Stomach (tissue), 8 donors: ENCODE measurements at regions not wholly inside any gene's neighbourhood (a gene's known extent, or its start where the extent isn't known, plus 50 kb on each side); places are given as distances from the start of the nearest gene placed in this dataset.

Source experiments
- DNase-seq, 2 donors: peaks; one replicate each; pipeline versions ENCODE4 v3.0.0 to v3.0.0-alpha.2; 2013 to 2019
- H3K27ac ChIP-seq, 5 donors: fragments of 200-600 bp in 4 of 5; sonication (generic) in 4 of 5; one replicate each; pipeline ENCODE4 v1.5.1; 2013 to 2019; ENCODE audit warnings: mild to moderate bottlenecking in 1 of 5, moderate library complexity in 1 of 5
- H3K27me3 ChIP-seq, 3 donors: fragments of 200-600 bp; sonication (generic); one replicate each; pipeline ENCODE4 v1.5.1; 2017 to 2019; ENCODE audit warnings: mixed run types in 1 of 3
- H3K36me3 ChIP-seq, 4 donors: fragments of 200-600 bp; sonication (generic); 1 replicate in 3 of 4; 2 replicates in 1 of 4; pipeline ENCODE4 v1.5.1; 2016 to 2019
- H3K4me1 ChIP-seq, 4 donors: fragments of 200-600 bp; sonication (generic); one replicate each; pipeline ENCODE4 v1.5.1; 2016 to 2019
- H3K4me3 ChIP-seq, 4 donors: fragments of 200-600 bp; sonication (generic) in 3 of 4; one replicate each; pipeline ENCODE4 v1.5.1; 2016 to 2019; ENCODE audit warnings: mild to moderate bottlenecking in 1 of 4
- H3K9me3 ChIP-seq, 4 donors: fragments of 200-600 bp; sonication (generic); one replicate each; pipeline ENCODE4 v1.5.1; 2016 to 2019
- EP300 ChIP-seq: sonication (generic); formaldehyde crosslinking; IDR thresholded peaks from one replicate; pipeline ENCODE4 v1.6.1; 2017; ENCODE audit warnings: antibody characterized with exemption
- POLR2A ChIP-seq, 4 donors: fragments of 450-650 bp; IDR thresholded peaks; one replicate each; pipeline ENCODE4 v1.6.1; 2016; ENCODE audit warnings: antibody characterized with exemption in 4 of 4, control low read depth in 2 of 4, mild to moderate bottlenecking in 1 of 4, moderate library complexity in 1 of 4
- POLR2AphosphoS5 ChIP-seq, 3 donors: sonication (generic); formaldehyde crosslinking; IDR thresholded peaks; one replicate each; pipeline ENCODE4 v1.6.1; 2016; ENCODE audit warnings: antibody characterized with exemption in 3 of 3
- WGBS, 5 donors: extraction: QIAGEN DNeasy Blood & Tissue Kit in 3 of 5; methylation state at CpG; one replicate each; pipeline versions ENCODE4 v1.1.5 to v1.1.7; 2013 to 2018; 5-methylcytosine and 5-hydroxymethylcytosine counted together
- intact Hi-C: fragments of 100-400 bp; cut with DNase I; formaldehyde crosslinking; loops from one replicate; pipeline ENCODE4 v1.15.1; 2023; ENCODE audit warnings: low total_unique reads
- TF ChIP-seq, protein P1 (sequence below), 7 experiments: fragments of 450-650 bp in 4 of 7; fragments of 200-600 bp in 3 of 7; sonication (generic) in 3 of 7; IDR thresholded peaks; one replicate each; pipeline ENCODE4 v1.5.1; 2016 to 2019; ENCODE audit warnings: antibody characterized with exemption in 7 of 7, control low read depth in 2 of 7, mild to moderate bottlenecking in 1 of 7
- donor health status: healthy with polysubstance abuse.
- donor health status: Bipolar disorder and iron deficiency.
- donor health status: healthy.

DNA sequence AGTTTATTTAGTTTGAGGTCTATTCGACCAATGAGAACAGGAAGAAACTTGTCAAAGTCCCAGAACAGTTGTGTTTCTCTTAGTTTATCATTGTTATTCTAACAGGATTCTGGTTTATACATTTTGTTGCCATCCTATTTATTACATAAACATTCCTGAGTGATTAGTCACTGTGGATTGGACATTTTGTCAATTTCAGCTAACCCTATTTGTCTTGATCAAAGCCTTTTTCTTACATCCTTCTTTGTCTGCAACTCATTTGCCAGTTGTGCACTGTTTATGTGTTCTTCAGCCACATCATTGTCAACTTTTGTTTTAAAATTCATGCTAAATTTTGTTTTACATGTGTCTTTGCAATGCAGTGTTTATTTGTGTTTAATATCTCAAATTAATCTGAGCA lies 886.0 kb upstream of the SLC10A2 start:
- TF ChIP-seq EP300 = no peak
- no peak for TF ChIP-seq POLR2AphosphoS5 (IDR thresholded peaks at IDR 0.05)
- TF ChIP-seq, protein P1, sequence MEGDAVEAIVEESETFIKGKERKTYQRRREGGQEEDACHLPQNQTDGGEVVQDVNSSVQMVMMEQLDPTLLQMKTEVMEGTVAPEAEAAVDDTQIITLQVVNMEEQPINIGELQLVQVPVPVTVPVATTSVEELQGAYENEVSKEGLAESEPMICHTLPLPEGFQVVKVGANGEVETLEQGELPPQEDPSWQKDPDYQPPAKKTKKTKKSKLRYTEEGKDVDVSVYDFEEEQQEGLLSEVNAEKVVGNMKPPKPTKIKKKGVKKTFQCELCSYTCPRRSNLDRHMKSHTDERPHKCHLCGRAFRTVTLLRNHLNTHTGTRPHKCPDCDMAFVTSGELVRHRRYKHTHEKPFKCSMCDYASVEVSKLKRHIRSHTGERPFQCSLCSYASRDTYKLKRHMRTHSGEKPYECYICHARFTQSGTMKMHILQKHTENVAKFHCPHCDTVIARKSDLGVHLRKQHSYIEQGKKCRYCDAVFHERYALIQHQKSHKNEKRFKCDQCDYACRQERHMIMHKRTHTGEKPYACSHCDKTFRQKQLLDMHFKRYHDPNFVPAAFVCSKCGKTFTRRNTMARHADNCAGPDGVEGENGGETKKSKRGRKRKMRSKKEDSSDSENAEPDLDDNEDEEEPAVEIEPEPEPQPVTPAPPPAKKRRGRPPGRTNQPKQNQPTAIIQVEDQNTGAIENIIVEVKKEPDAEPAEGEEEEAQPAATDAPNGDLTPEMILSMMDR (IDR thresholded peaks at IDR 0.05) = no peak
- TF ChIP-seq POLR2A (IDR thresholded peaks at IDR 0.05) = no peak
- Histone ChIP-seq H3K4me1 (no peaks in the 10 kb centered on the region), H3K27ac (no peak overlapping the region), H3K36me3 (no peaks in the 10 kb centered on the region), H3K27me3 (no peaks in the 10 kb centered on the region), H3K4me3 (no peak overlapping the region), H3K9me3 (no peaks in the 10 kb centered on the region)
- DNase-seq = no peak
- intact Hi-C loops = no loop called here
- 46 to 71% (median 61%) methylated on average over 1 of the region's 1 CpG for WGBS, 5 donors

GRCh38 chr13:103948426-103948825 lies 882.2 kb upstream of the SLC10A2 start:
- TF ChIP-seq POLR2AphosphoS5 (IDR thresholded peaks at IDR 0.05) = no peak
- no peak for TF ChIP-seq EP300
- TF ChIP-seq, protein P1 (IDR thresholded peaks at IDR 0.05) = no peak
- no peak for TF ChIP-seq POLR2A (IDR thresholded peaks at IDR 0.05)
- no peaks in the 10 kb centered on the region for H3K27me3 ChIP-seq
- no peaks in the 10 kb centered on the region for H3K4me1 ChIP-seq
- H3K36me3 ChIP-seq = no peaks in the 10 kb centered on the region
- H3K27ac ChIP-seq = no peak overlapping the region
- no peak for DNase-seq
- intact Hi-C loops = no loop called here
- H3K9me3 ChIP-seq = no peaks in the 10 kb centered on the region
- WGBS, 5 donors = 52 to 70% (median 63%) methylated on average over 6 of the region's 6 CpGs
- no peak overlapping the region for H3K4me3 ChIP-seq

DNA sequence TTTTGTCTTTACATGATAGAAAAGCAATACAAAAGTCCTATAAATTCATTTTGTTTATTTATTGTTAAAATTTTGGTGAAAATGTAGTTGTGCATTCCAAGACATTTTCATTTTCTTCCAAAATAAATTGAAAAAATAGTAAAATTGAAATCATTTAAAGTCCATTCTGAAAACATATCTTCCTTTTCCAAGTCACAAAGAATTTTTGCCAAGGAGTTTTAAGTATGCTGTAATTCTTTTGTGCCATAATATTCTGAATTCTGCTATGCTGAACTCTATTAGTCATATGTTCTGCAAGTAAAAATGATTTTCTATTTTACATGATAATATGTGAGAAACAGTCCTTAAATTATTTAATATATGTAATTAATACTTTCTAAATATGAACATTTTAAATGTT lies 879.6 kb upstream of the SLC10A2 start:
- H3K9me3 ChIP-seq = no peaks in the 10 kb centered on the region
- H3K4me3 ChIP-seq = no peak overlapping the region
- no peaks in the 10 kb centered on the region for H3K27me3 ChIP-seq
- intact Hi-C loops = no loop called here
- no peak for DNase-seq
- no peaks in the 10 kb centered on the region for H3K4me1 ChIP-seq
- TF ChIP-seq, protein P1 (IDR thresholded peaks at IDR 0.05) = no peak
- no peak overlapping the region for H3K27ac ChIP-seq
- no peaks in the 10 kb centered on the region for H3K36me3 ChIP-seq

DNA sequence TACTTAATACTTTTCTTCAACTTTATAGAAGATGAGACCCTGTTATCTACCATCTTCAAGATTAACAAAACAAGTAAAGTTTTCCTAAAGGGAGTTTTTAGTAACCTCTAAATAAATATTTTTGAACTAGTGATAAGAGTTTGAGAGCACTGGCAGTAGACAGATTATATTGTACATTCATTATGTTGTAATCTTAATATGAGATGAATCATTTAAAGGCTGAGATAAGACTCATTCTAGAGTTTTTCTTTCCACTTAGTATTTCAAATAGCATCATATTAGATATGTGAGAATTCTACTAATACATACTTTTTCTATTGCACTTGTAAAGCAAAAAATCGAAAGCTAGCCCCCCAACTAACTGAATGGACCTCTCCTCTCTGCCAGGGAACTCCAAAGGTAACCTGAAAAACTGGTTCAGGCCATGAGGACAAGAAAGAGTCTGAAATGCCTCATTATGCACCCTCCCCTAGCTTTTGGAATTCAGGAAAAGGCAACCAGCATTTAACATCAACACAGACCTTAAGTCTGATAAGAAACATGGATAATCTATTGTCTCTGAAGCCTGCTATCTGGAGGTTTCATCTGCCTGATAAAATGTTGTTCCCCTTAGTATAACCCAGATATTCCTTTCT lies 875.4 kb upstream of the SLC10A2 start:
- DNase-seq = peak in 1 of 2 donors; percentile 5
- WGBS, 5 donors = 39 to 68% (median 51%) methylated on average over 1 of the region's 1 CpG
- peaks cover 0 to 1% (median 0%) of the 10 kb centered on the region in 4 donors for H3K9me3 ChIP-seq
- no peak overlapping the region for H3K4me3 ChIP-seq
- H3K36me3 ChIP-seq = no peaks in the 10 kb centered on the region
- intact Hi-C loops = no loop called here
- no peaks in the 10 kb centered on the region for H3K27me3 ChIP-seq
- H3K4me1 ChIP-seq = no peaks in the 10 kb centered on the region
- TF ChIP-seq EP300 (no peak), POLR2A (IDR thresholded peaks at IDR 0.05) (no peak), POLR2AphosphoS5 (IDR thresholded peaks at IDR 0.05) (no peak)
- TF ChIP-seq, protein P1 (IDR thresholded peaks at IDR 0.05) = no peak
- H3K27ac ChIP-seq = no peak overlapping the region
